ENCODE measurements at regions not wholly inside any gene's neighbourhood (a gene's known extent, or its start where the extent isn't known, plus 50 kb on each side); places are given as distances from the start of the nearest gene placed in this dataset.

DNA sequence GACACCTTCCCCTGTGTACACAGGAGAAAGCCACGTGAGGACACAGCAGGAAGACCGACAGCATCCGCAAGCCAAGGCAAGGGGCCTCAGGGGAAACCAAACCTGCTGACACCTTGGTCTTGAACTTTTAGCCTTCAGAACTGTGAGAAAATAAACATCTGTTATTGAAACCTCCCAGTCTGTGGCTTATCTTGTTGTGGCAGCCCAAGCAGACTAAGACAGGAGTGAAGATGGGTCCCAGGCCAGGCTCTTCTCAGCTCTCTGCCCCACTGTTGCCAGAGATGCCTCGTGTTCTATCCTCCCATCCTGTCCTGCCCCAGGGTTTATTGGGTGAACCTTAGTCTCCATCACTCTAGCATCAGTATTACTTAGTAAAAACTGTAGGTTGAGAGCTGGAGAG lies 236.3 kb downstream of the MATN1 start:
- Histone ChIP-seq H3K9me3 (peaks cover 0 to 17% (median 11%) of the 10 kb centered on the region in 4 donors), H3K4me3 (no peak overlapping the region), H3K27me3 (no peaks in the 10 kb centered on the region), H3K4me1 (no peaks in the 10 kb centered on the region), H3K27ac (no peak overlapping the region), H3K36me3 (no peaks in the 10 kb centered on the region)
- WGBS, 2 donors = 33 to 43% methylated on average over 4 of the region's 4 CpGs
- ATAC-seq (ENCODE audit: low FRiP score in 2 of 2) (no peak), DNase-seq (no peak)
- TF ChIP-seq POLR2A (IDR thresholded peaks at IDR 0.05) (no peak), POLR2AphosphoS5 (IDR thresholded peaks at IDR 0.05) (no peak), EP300 (IDR thresholded peaks at IDR 0.05) (no peak)
- TF ChIP-seq, protein P1, sequence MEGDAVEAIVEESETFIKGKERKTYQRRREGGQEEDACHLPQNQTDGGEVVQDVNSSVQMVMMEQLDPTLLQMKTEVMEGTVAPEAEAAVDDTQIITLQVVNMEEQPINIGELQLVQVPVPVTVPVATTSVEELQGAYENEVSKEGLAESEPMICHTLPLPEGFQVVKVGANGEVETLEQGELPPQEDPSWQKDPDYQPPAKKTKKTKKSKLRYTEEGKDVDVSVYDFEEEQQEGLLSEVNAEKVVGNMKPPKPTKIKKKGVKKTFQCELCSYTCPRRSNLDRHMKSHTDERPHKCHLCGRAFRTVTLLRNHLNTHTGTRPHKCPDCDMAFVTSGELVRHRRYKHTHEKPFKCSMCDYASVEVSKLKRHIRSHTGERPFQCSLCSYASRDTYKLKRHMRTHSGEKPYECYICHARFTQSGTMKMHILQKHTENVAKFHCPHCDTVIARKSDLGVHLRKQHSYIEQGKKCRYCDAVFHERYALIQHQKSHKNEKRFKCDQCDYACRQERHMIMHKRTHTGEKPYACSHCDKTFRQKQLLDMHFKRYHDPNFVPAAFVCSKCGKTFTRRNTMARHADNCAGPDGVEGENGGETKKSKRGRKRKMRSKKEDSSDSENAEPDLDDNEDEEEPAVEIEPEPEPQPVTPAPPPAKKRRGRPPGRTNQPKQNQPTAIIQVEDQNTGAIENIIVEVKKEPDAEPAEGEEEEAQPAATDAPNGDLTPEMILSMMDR (IDR thresholded peaks at IDR 0.05) = no peak

- Histone ChIP-seq H3K36me3 (no peaks in the 10 kb centered on the region), H3K4me1 (no peaks in the 10 kb centered on the region), H3K27ac (no peak overlapping the region), H3K27me3 (no peaks in the 10 kb centered on the region), H3K9me3 (peaks cover 0 to 31% (median 25%) of the 10 kb centered on the region in 4 donors), H3K4me3 (no peak overlapping the region)
- WGBS, 2 donors = 85 to 91% methylated on average over 5 to 6 of the region's 6 CpGs
- ATAC-seq (ENCODE audit: low FRiP score in 2 of 2) = no peak
- TF ChIP-seq POLR2A (IDR thresholded peaks at IDR 0.05) = no peak
- TF ChIP-seq POLR2AphosphoS5 (IDR thresholded peaks at IDR 0.05) = no peak
- TF ChIP-seq, protein P1 (IDR thresholded peaks at IDR 0.05) = no peak
- no peak for TF ChIP-seq EP300 (IDR thresholded peaks at IDR 0.05)
- no peak for DNase-seq
These were observed 238.3 kb downstream of the MATN1 start for GRCh38 chr1:30485072-30485471.

DNA sequence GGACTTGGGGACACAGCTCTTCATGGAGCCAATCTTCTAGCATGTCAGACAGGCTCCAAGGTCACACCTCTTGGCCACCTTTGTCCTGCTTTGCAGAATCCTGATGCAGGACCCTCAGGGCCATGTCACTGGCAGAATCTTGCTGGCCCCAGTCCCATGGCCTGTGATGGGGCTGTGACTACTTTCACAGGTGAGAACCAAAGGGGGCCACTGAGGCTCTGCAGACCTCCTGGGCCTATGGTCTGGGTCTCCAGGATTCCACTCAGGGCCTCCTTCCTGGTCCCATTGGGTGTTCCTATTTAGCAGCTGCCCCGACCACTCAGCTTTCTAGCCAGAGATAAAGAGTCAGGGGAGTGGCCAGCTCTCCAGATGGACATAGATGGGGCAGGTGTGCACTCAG lies 238.7 kb downstream of the MATN1 start:
- Histone ChIP-seq H3K27ac (no peak overlapping the region), H3K4me3 (no peak overlapping the region), H3K27me3 (no peaks in the 10 kb centered on the region), H3K9me3 (peaks cover 0 to 35% (median 27%) of the 10 kb centered on the region in 4 donors), H3K4me1 (no peaks in the 10 kb centered on the region), H3K36me3 (no peaks in the 10 kb centered on the region)
- 82 to 86% methylated on average over 1 of the region's 1 CpG for WGBS, 2 donors
- TF ChIP-seq POLR2AphosphoS5 (IDR thresholded peaks at IDR 0.05) = no peak
- ATAC-seq (ENCODE audit: low FRiP score in 2 of 2) (no peak), DNase-seq (no peak)

DNA sequence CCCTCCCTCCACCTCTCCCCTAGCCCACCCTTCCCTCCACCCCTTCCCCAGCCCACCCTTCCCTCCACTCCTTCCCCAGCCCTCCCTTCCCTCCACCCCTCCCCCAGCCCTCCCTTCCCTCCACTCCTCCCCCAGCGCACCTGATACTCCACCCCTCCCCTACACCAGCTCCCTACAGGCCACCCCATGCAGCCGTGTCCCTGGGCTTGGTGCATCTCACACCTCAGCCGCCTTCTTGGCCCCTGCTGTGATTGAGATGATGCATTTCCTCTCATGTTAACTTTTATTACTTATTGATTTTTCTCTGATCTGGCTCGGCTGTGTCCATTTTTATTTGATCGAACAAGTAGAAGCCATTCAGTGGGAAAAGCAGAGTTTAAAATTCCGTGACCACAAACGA lies 243.8 kb downstream of the MATN1 start:
- no peak for ATAC-seq (ENCODE audit: low FRiP score in 2 of 2)
- no peak overlapping the region for H3K4me3 ChIP-seq
- H3K9me3 ChIP-seq = peaks cover 0 to 37% (median 28%) of the 10 kb centered on the region in 4 donors
- no peak for DNase-seq
- H3K4me1 ChIP-seq = no peaks in the 10 kb centered on the region
- WGBS, 2 donors = 79 to 86% methylated on average over 6 of the region's 7 CpGs
- no peaks in the 10 kb centered on the region for H3K36me3 ChIP-seq
- H3K27ac ChIP-seq = no peak overlapping the region
- H3K27me3 ChIP-seq = no peaks in the 10 kb centered on the region
- TF ChIP-seq EP300 (IDR thresholded peaks at IDR 0.05) = no peak

GRCh38 chr1:30478799-30479563 lies 244.4 kb downstream of the MATN1 start:
- TF ChIP-seq POLR2A (IDR thresholded peaks at IDR 0.05) (no peak), POLR2AphosphoS5 (IDR thresholded peaks at IDR 0.05) (no peak), EP300 (IDR thresholded peaks at IDR 0.05) (no peak)
- TF ChIP-seq, protein P1 (IDR thresholded peaks at IDR 0.05) = no peak
- peak in 1 of 2 donors; percentile 32 for DNase-seq
- 80 to 84% methylated on average over 9 to 12 of the region's 13 CpGs for whole genome bisulfite sequencing, 2 donors

GRCh38 chr1:30478283-30478682 lies 245.1 kb downstream of the MATN1 start:
- Histone ChIP-seq H3K9me3 (peaks cover 0 to 36% (median 25%) of the 10 kb centered on the region in 4 donors), H3K27ac (no peak overlapping the region), H3K36me3 (no peaks in the 10 kb centered on the region), H3K4me3 (no peak overlapping the region), H3K27me3 (no peaks in the 10 kb centered on the region), H3K4me1 (no peaks in the 10 kb centered on the region)
- TF ChIP-seq, protein P1 (IDR thresholded peaks at IDR 0.05) = no peak
- TF ChIP-seq EP300 (IDR thresholded peaks at IDR 0.05) (no peak), POLR2AphosphoS5 (IDR thresholded peaks at IDR 0.05) (no peak), POLR2A (IDR thresholded peaks at IDR 0.05) (no peak)
- ATAC-seq (ENCODE audit: low FRiP score in 2 of 2) (no peak), DNase-seq (peak in 1 of 2 donors; percentile 10)
- 86 to 89% methylated on average over 5 to 6 of the region's 6 CpGs for WGBS, 2 donors

More at GRCh38 chr1:30478799-30479563, 244.4 kb downstream of the MATN1 start:
- ATAC-seq (ENCODE audit: low FRiP score in 2 of 2) = no peak
- H3K36me3 ChIP-seq = no peaks in the 10 kb centered on the region
- H3K4me1 ChIP-seq = no peaks in the 10 kb centered on the region
- no peak overlapping the region for H3K4me3 ChIP-seq
- H3K27me3 ChIP-seq = no peaks in the 10 kb centered on the region
- H3K9me3 ChIP-seq = peaks cover 0 to 37% (median 28%) of the 10 kb centered on the region in 4 donors
- H3K27ac ChIP-seq = no peak overlapping the region

Data from upper lobe of left lung (tissue), 6 donors.